ENCODE measurements at regions not wholly inside any gene's neighbourhood (a gene's known extent, or its start where the extent isn't known, plus 50 kb on each side); places are given as distances from the start of the nearest gene placed in this dataset.

GRCh38 chr11:109974523-109974922 lies 118.7 kb upstream of the ZC3H12C start:
- no peak overlapping the region for H2AFZ ChIP-seq (ENCODE audit: low read length)
- peaks cover 40% of the 10 kb centered on the region for H3K4me1 ChIP-seq (ENCODE audit: low read length)
- H3K4me3 ChIP-seq (ENCODE audit: low read length) = no peak overlapping the region
- H3K79me2 ChIP-seq (ENCODE audit: low read length) = no peaks in the 10 kb centered on the region
- DNase-seq = no peak
- no peak overlapping the region for H3K9ac ChIP-seq (ENCODE audit: low read length)
- H3K36me3 ChIP-seq (replicated peaks; ENCODE audit: insufficient read depth, low read length) = no peaks in the 10 kb centered on the region
- no peaks in the 10 kb centered on the region for H3K9me2 ChIP-seq (replicated peaks; ENCODE audit: insufficient read depth, low read length)
- H3K4me2 ChIP-seq (ENCODE audit: low read depth, low read length) = no peak overlapping the region
- no peaks in the 10 kb centered on the region for H4K20me1 ChIP-seq (ENCODE audit: insufficient read depth, low read length)
- TF ChIP-seq EZH2 (optimal IDR thresholded peaks at IDR 0.05; ENCODE audit: low read depth, low read length) (no peak), EZH2phosphoT487 (IDR thresholded peaks at IDR 0.05; ENCODE audit: low read length) (no peak), CTCF (IDR thresholded peaks at IDR 0.05; ENCODE audit: low read length) (no peak)
- H3K9me3 ChIP-seq (replicated peaks; ENCODE audit: insufficient read depth, low read length) = no peaks in the 10 kb centered on the region
- no peaks in the 10 kb centered on the region for H3K27me3 ChIP-seq (replicated peaks; ENCODE audit: insufficient read depth, low read length)
- peaks cover 33% of the 10 kb centered on the region for H3F3A ChIP-seq (ENCODE audit: insufficient read depth, low read length)
- H3K27ac ChIP-seq (ENCODE audit: low read length) = no peak overlapping the region

GRCh38 chr11:109978895-109979294 lies 114.3 kb upstream of the ZC3H12C start:
- no peak overlapping the region for H3K4me3 ChIP-seq (ENCODE audit: low read length)
- no peaks in the 10 kb centered on the region for H3K36me3 ChIP-seq (replicated peaks; ENCODE audit: insufficient read depth, low read length)
- no peaks in the 10 kb centered on the region for H3K27me3 ChIP-seq (replicated peaks; ENCODE audit: insufficient read depth, low read length)
- no peak overlapping the region for H3K9ac ChIP-seq (ENCODE audit: low read length)
- H3K4me1 ChIP-seq (ENCODE audit: low read length) = peaks cover 14% of the 10 kb centered on the region
- H3K9me2 ChIP-seq (replicated peaks; ENCODE audit: insufficient read depth, low read length) = no peaks in the 10 kb centered on the region
- no peak overlapping the region for H2AFZ ChIP-seq (ENCODE audit: low read length)
- DNase-seq = no peak
- no peak overlapping the region for H3K4me2 ChIP-seq (ENCODE audit: low read depth, low read length)
- H3K9me3 ChIP-seq (replicated peaks; ENCODE audit: insufficient read depth, low read length) = no peaks in the 10 kb centered on the region
- H4K20me1 ChIP-seq (ENCODE audit: insufficient read depth, low read length) = no peaks in the 10 kb centered on the region
- H3F3A ChIP-seq (ENCODE audit: insufficient read depth, low read length) = no peaks in the 10 kb centered on the region
- H3K79me2 ChIP-seq (ENCODE audit: low read length) = no peaks in the 10 kb centered on the region
- no peak overlapping the region for H3K27ac ChIP-seq (ENCODE audit: low read length)
- TF ChIP-seq EZH2phosphoT487 (IDR thresholded peaks at IDR 0.05; ENCODE audit: low read length) = no peak
- TF ChIP-seq CTCF (IDR thresholded peaks at IDR 0.05; ENCODE audit: low read length) = no peak
- TF ChIP-seq EZH2 (optimal IDR thresholded peaks at IDR 0.05; ENCODE audit: low read depth, low read length) = no peak

GRCh38 chr11:109981031-109981636 lies 112.1 kb upstream of the ZC3H12C start:
- Histone ChIP-seq H3K79me2 (ENCODE audit: low read length) (no peaks in the 10 kb centered on the region), H3K4me2 (ENCODE audit: low read depth, low read length) (no peak overlapping the region), H3K36me3 (replicated peaks; ENCODE audit: insufficient read depth, low read length) (no peaks in the 10 kb centered on the region), H3K27ac (ENCODE audit: low read length) (no peak overlapping the region), H3K9ac (ENCODE audit: low read length) (no peak overlapping the region), H4K20me1 (ENCODE audit: insufficient read depth, low read length) (no peaks in the 10 kb centered on the region), H3K4me3 (ENCODE audit: low read length) (no peak overlapping the region), H3K9me3 (replicated peaks; ENCODE audit: insufficient read depth, low read length) (no peaks in the 10 kb centered on the region), H3K27me3 (replicated peaks; ENCODE audit: insufficient read depth, low read length) (no peaks in the 10 kb centered on the region), H3F3A (ENCODE audit: insufficient read depth, low read length) (peaks cover 3% of the 10 kb centered on the region; the same call in 1 of the 2 replicates), H3K9me2 (replicated peaks; ENCODE audit: insufficient read depth, low read length) (no peaks in the 10 kb centered on the region), H3K4me1 (ENCODE audit: low read length) (peaks cover 31% of the 10 kb centered on the region), H2AFZ (ENCODE audit: low read length) (no peak overlapping the region)
- DNase-seq = no peak
- TF ChIP-seq EZH2phosphoT487 (IDR thresholded peaks at IDR 0.05; ENCODE audit: low read length) = no peak
- TF ChIP-seq EZH2 (optimal IDR thresholded peaks at IDR 0.05; ENCODE audit: low read depth, low read length) = no peak
- no peak for TF ChIP-seq CTCF (IDR thresholded peaks at IDR 0.05; ENCODE audit: low read length)
